Right ventricle myocardium superior (tissue), 1 donor: ENCODE measurements at regions not wholly inside any gene's neighbourhood (a gene's known extent, or its start where the extent isn't known, plus 50 kb on each side); places are given as distances from the start of the nearest gene placed in this dataset.
A peak's percentile ranks its signal among the peaks of the same experiment; 100 is the strongest.
"Not testable (repeated sequence)": the region's sequence is repeated elsewhere in the genome, so short reads cannot be mapped to it uniquely, and the experiment has no call there.

Experiments
- ATAC-seq: fragments of 200-7000 bp; cut with Tn5 transposase; one replicate; pipeline ENCODE4 v1.9.1; 2020; ENCODE audit warnings: mild to moderate bottlenecking; ENCODE audit not compliant: poor library complexity
- DNase-seq: peaks from one replicate; pipeline ENCODE4 v3.0.0-alpha.2; 2020
- intact Hi-C: fragments of 100-400 bp; cut with DNase I; formaldehyde crosslinking; loops from one replicate; pipeline ENCODE4 v1.11.2; 2022
- donor health status: DM: no; HTN: yes; CAD: no; lungs with severe emphysema.

DNA sequence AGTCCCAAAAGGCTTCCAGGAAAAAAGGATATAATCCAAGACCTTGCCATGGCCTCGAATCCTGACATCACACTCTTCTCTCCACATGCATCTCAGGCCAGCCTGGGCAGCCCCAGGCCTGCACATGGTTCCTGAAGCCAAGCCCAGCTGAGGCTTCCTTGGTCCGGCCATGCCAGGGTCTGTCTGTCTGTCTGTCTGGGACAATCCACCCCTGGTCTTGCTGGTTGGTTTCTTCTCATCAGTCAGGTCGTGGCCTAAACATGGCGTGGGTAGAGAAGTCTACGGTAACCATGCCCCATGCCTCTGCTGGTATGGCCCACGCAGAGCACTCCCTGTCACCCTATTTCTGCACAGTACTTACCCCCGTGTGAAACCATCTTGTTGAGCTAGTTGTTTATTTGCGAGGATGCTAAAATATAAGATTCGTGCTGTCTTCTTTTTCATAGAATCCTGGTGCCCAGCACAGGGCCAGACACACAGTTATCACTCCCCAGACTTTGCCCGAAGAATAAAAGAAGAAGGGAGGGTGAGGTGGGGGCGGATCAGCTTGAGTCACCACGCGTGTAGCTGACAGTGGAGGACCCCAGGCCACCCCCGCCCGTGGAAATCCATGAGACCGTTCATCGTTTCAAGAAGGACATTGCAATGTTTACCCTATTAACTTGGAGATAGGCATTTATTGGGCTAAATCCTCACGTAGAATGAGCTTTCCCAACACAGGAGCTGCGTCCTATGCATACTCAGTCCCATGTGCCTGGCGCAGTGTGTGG is 107.2 kb downstream of the RNASET2 start:
- intact Hi-C loops, result no loop called here
- no peak for ATAC-seq
- DNase-seq, result no peak

DNA sequence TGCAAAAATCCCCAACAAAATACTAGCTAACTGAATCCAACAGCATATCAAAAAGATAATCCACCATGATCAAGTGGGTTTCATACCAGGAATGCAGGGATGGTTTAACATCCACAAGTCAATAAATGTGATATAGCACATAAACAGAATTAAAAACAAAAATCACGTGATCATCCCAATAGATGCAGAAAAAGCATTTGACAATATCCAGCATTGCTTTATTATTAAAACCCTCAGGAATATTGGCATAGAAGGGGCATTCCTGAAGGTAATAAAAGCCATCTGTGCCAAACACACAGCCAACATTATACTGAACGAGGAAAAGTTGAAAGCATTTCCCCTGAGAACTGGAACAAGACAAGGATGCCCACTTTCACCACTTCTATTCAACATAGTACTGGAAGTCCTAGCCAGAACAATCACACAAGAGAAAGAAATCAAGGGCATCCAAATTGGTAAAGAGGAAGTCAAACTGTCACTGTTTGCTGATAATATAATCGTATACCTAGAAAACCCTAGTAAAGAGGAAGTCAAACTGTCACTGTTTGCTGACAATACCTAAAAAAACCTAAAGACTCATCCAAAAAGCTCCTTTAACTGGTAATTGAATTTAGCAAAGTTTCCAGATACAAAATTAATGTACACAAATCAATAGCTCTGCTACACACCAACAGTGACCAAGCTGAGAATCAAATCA is 109.8 kb downstream of the RNASET2 start:
- ATAC-seq, intact Hi-C loops, DNase-seq: not testable (repeated sequence)

DNA sequence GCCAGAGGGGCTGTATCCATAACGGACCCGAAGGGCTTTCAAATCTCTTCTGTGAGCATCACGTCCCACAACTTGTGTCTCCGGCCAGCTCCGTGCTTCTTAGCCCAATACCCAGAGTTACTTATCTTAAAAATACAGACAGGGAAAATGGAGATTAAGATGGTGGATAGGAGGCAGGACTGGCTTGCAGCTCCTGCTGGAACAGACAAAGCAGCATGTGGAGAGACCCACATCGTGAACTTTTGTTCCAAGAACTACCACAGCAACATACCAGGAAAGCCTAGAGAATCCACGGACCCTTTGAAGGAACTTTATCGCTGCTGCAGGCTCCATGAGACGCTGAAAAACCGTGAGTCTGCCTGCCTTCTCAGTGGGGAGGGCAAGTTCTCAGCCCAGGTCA is 113.7 kb downstream of the RNASET2 start:
- intact Hi-C loops, result no loop called here
- DNase-seq (no peak), ATAC-seq (no peak)

DNA sequence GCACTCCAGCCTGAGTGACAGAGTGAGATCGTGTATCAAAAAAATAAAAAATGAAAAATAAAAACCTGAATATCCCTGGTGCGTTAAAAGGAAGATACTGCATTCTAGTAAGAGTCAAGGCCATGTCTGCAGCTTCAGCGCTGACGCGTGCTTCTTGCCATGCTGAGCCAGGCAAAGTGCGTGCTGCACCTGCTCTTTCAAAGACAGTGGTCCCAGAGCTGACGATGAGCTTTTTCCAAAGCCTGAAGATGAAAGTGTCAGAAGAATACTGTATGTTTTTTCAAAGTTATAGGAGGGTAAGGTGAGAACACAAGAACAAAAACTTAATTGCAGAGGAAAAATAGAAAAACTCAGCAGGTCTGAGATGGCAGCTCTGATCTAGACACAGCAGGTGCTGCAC is 115.1 kb downstream of the RNASET2 start:
- ATAC-seq, result no peak
- intact Hi-C loops, result no loop called here
- no peak for DNase-seq

DNA sequence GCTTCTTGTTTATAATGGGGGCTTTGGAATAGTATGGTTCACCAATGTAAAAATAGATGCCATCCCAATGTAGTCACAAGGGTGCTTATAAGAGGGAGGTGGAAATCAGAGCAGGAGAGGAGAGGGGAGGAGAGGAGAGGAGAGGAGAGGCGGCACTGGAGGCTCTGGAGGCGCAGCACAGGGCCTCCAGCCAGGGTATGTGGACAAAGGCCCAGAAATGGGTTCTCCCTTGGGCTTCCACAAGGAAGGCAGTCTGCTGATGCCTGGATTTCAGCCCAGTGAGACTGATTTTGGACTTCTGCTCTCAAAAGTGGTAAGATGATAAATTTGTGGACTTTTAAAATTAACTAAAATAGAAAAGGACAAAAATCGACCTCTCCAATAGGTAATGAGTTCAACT is 116.8 kb downstream of the RNASET2 start:
- DNase-seq (no peak), ATAC-seq (peak; percentile 55)
- intact Hi-C loops, result no loop called here

DNA sequence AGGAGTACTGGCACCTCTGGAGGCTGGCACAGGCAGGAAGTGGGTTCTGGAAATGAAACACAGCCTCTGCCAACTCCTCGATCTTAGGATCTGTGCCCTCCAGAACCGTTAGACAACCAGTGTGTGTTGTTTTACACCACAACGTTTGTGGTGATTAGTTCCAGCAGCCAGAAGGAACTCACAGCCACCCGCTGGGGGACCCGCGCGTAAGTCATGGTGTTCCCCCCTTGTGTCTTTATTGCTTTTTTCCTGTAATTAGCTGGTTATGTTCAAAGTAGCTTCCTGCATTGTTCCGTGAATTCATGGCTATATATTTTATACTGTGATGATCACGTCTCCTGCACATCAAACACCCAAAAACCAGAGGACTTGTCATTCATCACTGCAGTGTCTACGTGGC is 117.4 kb downstream of the RNASET2 start:
- intact Hi-C loops, result no loop called here
- ATAC-seq, result no peak
- DNase-seq, result no peak

DNA sequence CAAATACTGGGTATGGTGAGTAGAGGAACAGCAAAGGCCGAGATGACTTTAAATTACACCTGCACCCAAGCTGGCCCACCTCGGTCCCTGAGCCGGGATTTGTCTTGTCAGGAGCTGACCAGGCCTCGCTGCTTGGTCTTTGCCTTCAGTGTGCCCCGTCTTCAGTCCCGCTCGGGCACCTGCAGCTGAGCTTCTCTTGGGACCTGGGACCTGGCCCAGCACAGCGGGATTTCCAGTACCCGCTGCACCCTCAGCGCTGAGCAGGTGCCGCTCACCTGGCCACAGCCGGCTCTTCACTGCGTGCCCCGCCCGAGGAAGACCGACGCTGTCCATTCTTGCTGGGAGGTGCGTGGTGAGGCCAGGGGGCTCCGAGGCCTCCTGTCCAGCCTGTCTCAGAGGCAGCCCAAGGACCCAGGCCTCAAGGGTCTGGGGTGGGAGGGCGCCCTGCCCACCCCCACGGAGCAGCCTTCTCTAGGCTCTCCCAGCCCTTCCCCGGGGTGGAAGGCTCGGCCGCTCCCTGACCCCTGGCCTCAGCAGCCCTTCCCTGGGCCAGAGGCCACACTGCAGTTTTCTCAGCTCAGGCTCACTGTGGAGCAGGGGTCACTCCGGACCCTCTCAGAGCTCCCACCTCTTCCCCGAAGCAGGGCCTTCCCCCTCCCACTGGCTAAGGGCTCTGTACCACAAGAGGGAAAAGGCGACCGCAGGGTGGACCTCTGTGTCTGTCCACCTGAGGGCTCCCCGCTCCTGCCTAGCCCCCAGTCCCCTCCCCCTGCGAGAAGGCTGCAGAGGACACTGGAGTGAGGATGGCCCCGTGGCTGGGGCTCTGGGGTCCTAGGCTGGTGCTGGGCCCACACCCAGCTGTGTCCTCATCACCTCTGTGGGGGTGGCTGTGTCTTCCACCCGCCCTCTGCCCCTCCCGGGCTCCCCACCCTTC is 119.3 kb downstream of the RNASET2 start:
- no peak for DNase-seq
- intact Hi-C loops, result no loop called here
- no peak for ATAC-seq

DNA sequence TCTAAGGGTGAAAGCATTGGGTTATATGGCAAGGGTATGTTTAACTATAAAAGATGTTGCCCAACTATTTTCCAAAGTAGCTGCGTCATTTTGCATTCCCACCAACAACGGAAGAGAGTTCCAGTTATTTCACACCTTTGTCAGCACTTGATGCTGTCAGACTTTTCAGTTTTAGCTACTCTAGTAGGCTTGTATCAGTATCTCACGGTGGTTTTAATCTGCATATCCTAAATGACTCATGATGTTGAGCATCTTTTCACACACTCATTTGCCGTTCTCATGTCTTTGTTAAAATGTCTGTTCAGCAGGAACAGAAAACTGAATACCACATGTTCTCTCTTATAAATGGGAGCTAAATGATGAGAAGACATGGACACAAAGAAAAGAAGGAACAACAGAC is 122.3 kb downstream of the RNASET2 start:
- intact Hi-C loops, result no loop called here
- no peak for DNase-seq
- no peak for ATAC-seq

DNA sequence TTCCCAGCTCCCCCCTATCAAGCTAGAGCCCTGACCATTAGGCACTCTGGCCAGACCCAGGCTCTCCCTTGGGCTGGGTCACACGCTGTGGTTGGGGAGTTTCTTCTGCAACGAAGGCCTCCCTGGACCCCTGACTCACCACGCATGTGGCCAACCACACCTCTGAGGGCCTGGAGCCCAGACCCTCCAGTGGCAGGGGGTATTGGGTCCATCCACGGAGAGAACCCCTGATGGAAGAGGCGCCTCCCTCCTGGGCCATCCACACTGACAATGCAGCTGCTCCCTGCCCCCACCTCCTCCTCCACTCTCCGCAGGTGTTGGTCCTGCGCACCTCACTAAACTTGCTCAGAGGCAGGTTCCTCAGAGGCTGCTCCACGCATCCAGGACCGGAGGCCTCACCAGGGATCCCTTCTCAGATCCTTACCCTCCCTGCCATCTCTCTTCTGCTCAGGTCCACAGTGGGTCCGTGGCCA is 125.4 kb downstream of the RNASET2 start:
- ATAC-seq (no peak), DNase-seq (no peak)
- intact Hi-C loops, result no loop called here

DNA sequence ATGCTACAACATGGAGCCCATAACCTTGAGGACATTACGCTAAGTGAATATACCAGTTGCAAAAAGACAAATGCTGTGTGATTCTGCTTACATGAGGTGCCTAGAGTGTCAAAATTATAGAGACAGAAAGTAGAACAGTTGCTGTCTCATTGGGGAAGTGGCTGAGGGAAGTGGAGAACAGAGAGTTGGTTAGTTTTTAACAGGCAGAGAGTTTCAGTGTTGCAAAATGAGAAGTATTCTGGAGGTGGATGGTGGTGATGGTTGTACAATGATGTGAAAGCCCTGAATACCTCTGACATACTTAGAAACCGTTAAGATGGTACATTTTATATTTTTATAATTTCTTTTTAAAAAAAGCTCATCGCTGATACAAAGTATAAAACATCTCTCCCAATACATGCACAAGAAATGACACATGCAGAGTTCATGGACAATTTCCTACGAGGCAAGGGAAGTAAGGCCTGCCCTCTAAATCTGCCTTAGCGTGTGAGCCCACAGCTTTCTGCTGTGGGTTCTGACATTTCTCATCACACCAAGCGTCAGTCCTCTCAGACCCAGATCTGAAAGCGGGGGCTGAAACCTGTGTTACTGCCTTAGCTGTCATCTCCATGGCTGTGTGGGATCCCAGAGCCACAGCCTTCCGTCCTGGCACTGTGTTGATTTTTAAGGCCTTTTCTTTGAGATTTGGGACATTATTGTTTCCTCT is 126.0 kb downstream of the RNASET2 start:
- DNase-seq (no peak), ATAC-seq (no peak)
- intact Hi-C loops, result no loop called here

DNA sequence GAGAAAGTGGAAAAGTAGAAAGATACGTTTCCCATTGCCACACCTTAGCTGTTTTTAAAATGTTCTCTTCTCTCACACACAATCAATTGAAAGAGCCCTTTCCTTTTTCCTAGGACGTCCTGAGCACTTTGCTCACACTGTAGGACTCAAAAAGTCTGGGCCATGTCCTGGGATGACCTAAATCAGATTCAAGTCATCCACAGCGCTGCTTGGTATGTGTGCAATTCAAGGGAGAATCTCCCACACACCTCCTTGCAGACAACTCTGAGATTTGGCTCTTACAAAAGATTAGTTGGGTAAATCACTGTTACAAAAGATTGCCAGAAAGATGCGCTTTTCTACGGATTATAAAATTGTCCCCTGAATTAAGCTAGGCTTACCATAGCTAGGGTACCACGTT is 130.1 kb downstream of the RNASET2 start:
- no peak for DNase-seq
- ATAC-seq, result no peak
- intact Hi-C loops, result no loop called here

DNA sequence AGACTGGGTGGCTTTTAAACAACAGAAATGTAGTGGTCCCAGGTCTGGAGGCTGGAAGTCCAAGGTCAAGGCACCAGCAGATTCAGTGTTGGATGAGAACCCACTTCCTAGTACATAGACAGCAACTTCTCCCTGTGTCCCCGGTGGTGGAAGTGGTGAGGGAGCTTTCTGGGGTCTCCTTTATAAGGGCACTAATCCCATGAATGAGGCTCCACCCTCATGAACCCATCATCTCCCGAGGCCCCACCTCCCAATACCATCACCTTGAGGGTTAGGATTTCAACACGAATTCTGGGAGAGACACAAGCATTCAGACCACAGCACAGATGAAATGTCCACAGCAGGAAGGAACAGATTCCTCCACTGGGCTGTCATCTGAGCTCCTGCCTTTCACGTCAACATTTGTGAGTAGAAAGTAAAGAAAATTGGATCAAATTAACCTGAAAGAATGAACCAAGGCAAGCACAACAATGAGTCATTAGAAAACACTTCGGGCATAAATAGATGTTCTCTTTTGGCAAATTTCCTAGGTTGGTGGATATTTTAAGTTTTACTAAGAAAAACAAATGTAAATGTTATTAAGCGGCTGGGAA is 130.7 kb downstream of the RNASET2 start:
- no peak for DNase-seq
- no peak for ATAC-seq
- intact Hi-C loops, result no loop called here

DNA sequence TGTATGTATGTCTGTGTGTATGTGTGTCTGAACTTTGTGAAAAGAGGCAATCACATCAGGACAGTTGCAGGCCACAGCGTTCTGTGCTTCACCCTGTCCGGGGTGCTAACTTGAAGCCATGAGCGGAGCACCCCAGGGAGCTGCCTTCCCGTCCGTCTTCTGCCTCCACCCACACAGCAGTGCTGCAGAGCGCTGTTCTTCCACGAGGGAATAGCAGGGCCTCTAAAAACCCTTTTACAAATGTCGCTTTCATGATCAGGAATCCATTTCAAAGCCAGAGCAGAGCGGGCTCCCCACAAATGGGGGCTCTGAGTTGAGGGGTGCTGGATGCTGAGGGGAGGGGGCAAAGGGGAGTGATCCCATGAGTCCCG is 131.5 kb downstream of the RNASET2 start:
- ATAC-seq (no peak), DNase-seq (no peak)
- intact Hi-C loops, result no loop called here

DNA sequence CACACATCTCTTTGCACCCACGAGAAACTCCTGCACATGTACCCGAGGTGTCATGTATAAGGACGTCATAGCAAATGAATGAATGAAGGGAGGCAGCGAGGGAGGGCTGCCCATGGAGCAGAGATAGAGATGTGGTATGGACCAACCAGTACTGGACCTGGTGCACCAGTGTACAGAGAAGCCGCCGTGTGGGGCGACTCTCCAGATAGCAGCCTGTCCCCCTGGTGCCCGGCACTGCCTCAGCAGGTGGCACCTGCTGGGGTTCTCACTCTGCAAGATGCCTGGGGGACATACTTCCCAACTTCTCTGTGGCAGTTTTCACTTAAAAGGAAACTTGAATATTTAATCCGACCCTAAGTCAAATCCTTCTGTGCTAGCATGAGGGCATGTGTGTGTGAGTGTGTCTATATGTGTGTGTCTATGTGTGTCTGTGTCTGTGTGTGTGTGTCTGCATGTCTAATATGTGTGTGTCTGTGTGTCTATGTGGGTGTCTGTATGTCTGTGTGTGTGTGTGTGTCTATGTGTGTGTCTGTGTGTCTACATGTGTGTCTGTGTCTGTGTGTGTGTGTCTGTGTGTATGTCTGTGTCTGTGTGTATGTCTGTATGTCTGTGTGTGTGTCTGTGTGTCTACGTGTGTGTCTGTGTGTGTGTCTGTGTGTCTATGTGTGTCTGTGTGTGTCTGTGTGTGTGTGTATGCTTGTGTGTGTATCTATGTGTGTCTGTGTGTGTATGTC is 132.0 kb downstream of the RNASET2 start:
- ATAC-seq (no peak), DNase-seq (no peak)
- intact Hi-C loops, result no loop called here

DNA sequence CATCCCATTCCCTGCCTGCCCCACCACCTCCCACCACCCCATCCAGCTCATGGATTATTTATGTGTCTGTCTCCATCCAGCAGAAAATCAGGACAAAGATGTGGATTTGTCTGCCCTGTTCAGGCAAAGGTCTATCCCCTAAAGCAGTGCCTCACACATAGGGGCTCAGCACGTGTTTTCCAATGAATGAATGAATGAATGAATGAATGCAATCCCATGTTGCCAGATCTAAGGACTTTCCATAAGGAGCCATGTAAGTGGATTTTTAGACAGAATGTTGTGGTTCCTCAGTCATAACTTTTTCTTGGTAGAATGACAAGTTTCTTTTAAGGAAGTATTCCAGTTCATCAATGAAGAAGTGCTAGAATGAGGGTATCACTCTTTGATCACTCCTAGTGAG is 133.7 kb downstream of the RNASET2 start:
- ATAC-seq (no peak), DNase-seq (no peak)
- intact Hi-C loops, result no loop called here

DNA sequence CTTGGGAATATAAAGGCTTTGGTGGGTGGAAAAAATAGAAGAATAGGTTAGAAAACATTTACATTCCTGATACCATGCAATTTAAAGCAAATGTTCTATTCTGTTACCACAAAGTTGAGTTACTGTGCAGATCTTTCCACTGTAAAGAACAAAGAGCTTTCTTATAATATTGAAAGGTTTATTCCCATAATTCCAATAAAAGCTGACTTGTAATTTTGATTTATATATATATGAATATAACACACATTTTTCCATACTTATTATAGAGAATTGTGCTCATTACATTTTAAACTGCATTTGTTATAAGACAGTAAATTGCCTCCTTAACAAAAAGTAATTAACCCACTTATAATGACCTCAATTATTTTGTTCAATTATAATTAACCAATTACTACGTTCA is 135.9 kb downstream of the RNASET2 start:
- no peak for DNase-seq
- ATAC-seq, result no peak
- intact Hi-C loops, result no loop called here

DNA sequence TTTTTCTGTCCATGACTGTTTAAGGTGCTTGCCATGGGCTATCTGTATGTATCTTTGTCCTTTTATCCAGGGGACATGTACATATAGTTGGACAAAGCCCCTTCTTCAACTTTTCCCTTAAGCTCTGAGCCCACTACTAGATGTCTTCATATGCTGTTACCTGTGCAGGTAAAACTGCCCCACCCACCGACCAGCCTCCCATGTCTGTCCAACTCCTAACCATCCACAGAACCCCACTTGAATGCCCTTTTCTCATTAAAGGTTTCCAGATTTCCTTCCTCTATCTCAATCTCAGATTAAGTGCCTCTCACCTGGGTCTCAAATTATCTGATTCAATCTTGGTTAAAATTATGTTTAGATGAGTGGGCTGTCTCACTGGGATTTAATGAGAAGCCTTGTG is 136.3 kb downstream of the RNASET2 start:
- intact Hi-C loops, result no loop called here
- no peak for ATAC-seq
- DNase-seq, result no peak

DNA sequence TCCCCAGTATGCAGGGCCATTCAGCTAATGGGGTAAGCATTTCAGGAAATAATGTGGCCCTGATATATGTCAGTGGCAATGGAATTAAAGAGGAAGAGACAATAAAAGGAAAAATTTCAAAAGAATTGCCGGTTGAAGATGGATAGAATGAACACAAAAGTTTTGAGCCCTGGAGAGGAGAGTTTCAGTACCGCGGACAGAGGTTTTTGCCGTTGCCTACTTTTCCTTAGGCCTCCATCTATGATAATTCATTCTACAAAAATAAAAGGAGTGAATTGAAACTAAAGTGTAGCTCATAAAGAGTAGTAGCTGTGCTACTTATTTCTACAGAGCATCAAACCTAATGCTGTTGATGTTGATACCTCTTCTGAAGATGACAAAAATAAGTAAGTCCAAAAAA is 140.7 kb downstream of the RNASET2 start:
- intact Hi-C loops, result no loop called here

More for the DNA sequence above, 140.7 kb downstream of the RNASET2 start:
- ATAC-seq (no peak), DNase-seq (no peak)
